ENCODE measurements at regions not wholly inside any gene's neighbourhood (a gene's known extent, or its start where the extent isn't known, plus 50 kb on each side); places are given as distances from the start of the nearest gene placed in this dataset.

DNA sequence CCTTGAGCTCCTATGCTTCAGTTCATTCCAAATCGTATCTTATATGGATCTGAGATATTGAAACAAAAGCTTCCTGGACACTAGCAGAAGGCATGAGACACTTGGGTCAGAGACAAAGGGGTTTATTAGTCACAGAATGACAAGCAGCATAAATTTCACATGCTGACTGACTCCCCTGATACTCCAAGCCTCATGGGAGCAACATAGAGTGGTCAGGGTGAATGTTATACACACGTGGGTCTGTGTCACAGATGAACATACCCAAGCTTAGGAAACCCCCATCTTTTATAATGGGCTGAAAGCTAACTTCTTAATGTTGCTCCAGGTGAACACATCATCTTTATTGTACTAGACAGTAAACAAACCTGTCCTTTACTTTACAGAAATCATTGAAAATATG, 599.9 kb upstream of the RGS18 start:
- H3K36me3 ChIP-seq: no peaks in the 10 kb centered on the region
- H3K27ac ChIP-seq: no peak overlapping the region
- TF ChIP-seq, protein P1, sequence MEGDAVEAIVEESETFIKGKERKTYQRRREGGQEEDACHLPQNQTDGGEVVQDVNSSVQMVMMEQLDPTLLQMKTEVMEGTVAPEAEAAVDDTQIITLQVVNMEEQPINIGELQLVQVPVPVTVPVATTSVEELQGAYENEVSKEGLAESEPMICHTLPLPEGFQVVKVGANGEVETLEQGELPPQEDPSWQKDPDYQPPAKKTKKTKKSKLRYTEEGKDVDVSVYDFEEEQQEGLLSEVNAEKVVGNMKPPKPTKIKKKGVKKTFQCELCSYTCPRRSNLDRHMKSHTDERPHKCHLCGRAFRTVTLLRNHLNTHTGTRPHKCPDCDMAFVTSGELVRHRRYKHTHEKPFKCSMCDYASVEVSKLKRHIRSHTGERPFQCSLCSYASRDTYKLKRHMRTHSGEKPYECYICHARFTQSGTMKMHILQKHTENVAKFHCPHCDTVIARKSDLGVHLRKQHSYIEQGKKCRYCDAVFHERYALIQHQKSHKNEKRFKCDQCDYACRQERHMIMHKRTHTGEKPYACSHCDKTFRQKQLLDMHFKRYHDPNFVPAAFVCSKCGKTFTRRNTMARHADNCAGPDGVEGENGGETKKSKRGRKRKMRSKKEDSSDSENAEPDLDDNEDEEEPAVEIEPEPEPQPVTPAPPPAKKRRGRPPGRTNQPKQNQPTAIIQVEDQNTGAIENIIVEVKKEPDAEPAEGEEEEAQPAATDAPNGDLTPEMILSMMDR (IDR thresholded peaks at IDR 0.05): no peak
- no peak for DNase-seq
- no peaks in the 10 kb centered on the region for H3K27me3 ChIP-seq
- no peaks in the 10 kb centered on the region for H3K4me1 ChIP-seq
- intact Hi-C loops (cut with DNase I): no loop called here
- H3K4me3 ChIP-seq: no peak overlapping the region
- H3K9ac ChIP-seq (ENCODE audit: low read depth in 2 of 2, low read length in 2 of 2): no peak overlapping the region
- H3K9me3 ChIP-seq: no peaks in the 10 kb centered on the region

DNA sequence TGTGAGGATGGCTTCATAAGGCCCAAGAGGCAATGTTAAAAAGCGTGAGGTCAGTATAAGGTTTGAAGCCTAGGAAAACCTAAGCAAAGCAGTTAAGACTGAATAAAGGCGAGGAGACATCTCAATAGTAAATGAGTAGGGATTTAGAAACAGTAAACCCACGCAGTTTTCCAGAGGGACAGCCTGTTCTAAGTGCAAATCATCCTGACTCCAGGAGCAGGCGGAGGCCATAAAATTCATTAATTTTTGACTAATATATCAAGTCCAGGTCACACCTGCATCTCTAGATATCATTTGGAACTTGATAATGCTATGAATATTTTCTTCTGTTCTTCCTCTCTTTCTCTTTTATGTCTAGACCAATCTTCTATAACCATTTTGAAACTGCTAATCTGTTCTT, 597.0 kb upstream of the RGS18 start:
- Histone ChIP-seq H3K27ac (no peak overlapping the region), H3K9me3 (no peaks in the 10 kb centered on the region), H3K4me3 (no peak overlapping the region), H3K9ac (ENCODE audit: low read depth in 2 of 2, low read length in 2 of 2) (no peak overlapping the region), H3K4me1 (no peaks in the 10 kb centered on the region), H3K27me3 (no peaks in the 10 kb centered on the region), H3K36me3 (no peaks in the 10 kb centered on the region)
- intact Hi-C loops (cut with DNase I): no loop called here
- no peak for DNase-seq
- TF ChIP-seq, protein P1 (IDR thresholded peaks at IDR 0.05): no peak

DNA sequence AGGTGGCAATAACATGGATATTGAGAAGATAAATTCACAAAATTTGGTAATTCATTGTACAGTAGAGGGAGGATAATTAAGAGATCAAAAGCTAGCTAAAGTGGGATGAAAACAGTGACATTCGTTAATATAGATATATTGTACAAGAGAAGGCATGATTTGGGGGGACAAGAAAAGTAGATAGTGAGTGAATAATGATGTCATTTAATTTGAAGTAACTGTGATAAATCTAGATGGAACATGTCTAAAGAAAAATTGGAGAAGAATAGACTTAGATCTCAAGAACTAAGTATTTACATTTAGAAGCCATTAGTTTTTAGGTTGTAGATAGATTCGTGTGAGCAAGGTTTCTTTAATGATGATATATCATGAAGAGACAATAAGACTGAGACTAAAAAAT, 594.0 kb upstream of the RGS18 start:
- DNase-seq: no peak
- Histone ChIP-seq H3K27me3 (no peaks in the 10 kb centered on the region), H3K4me3 (no peak overlapping the region), H3K9ac (ENCODE audit: low read depth in 2 of 2, low read length in 2 of 2) (no peak overlapping the region), H3K36me3 (no peaks in the 10 kb centered on the region), H3K27ac (no peak overlapping the region), H3K9me3 (no peaks in the 10 kb centered on the region), H3K4me1 (no peaks in the 10 kb centered on the region)
- intact Hi-C loops (cut with DNase I): no loop called here
- TF ChIP-seq, protein P1 (IDR thresholded peaks at IDR 0.05): no peak

DNA sequence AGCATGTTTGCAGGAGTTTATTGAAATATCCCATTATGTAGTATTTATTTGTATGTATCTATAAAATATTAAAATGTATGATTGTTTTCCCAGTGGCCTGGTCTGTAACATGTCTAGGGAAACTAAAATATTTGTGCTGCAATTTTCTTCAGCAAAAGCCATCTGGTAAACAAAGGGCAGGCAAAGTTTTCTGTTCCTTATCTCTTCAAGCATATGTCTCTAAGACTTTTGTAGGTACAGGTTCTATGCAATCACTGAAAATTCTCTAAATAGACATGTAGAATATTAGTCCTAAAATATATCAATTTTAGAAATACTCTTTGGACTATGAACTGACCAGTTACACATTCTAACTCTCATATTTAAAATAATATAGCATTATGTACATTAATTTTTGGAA, 585.8 kb upstream of the RGS18 start:
- Histone ChIP-seq H3K27me3 (no peaks in the 10 kb centered on the region), H3K9me3 (no peaks in the 10 kb centered on the region), H3K4me3 (no peak overlapping the region), H3K27ac (no peak overlapping the region), H3K36me3 (no peaks in the 10 kb centered on the region), H3K4me1 (no peaks in the 10 kb centered on the region), H3K9ac (ENCODE audit: low read depth in 2 of 2, low read length in 2 of 2) (no peak overlapping the region)
- TF ChIP-seq, protein P1 (IDR thresholded peaks at IDR 0.05): no peak
- intact Hi-C loops (cut with DNase I): no loop called here
- no peak for DNase-seq

DNA sequence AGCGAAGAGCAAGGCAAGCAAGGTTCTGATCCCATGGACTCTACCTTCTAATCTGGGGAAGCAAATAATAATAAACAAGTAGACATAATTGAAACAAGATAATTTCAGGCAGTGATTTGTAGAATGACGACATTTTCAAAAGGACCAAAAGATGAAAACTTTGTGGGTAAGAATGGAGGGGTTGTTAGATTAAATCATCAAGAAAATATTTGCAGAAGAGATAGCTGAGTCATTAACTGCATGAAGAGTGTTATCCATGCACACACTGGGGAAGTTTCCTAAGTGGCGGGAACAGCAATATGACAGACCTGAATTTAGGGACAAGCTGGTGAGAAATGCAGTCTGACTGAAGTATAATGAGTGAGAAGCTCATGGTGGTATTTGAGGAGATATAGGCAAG, 583.1 kb upstream of the RGS18 start:
- H3K9me3 ChIP-seq: no peaks in the 10 kb centered on the region
- no peak overlapping the region for H3K27ac ChIP-seq
- no peaks in the 10 kb centered on the region for H3K27me3 ChIP-seq
- H3K4me1 ChIP-seq: no peaks in the 10 kb centered on the region
- no peaks in the 10 kb centered on the region for H3K36me3 ChIP-seq
- TF ChIP-seq, protein P1 (IDR thresholded peaks at IDR 0.05): no peak
- DNase-seq: no peak
- H3K4me3 ChIP-seq: no peak overlapping the region
- H3K9ac ChIP-seq (ENCODE audit: low read depth in 2 of 2, low read length in 2 of 2): no peak overlapping the region
- intact Hi-C loops (cut with DNase I): no loop called here

DNA sequence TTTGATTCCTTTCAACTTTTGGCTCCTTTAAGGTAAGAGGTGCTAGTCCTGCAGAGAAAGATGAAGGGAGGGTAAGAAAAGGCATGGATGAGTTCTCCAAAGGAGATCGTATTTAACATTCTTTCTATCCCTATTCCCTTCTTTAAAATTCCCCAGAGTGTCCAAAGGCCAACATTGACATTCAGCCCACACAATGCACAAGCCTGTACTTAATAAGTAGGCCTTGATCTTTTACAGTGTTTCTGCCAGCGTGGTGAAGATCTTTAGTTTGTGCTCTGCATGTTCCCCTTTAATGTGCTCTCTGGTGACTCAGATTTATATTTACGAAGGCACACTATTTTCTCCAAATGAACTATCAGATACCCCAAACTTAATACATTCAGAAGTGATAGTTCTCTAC, 582.5 kb upstream of the RGS18 start:
- Histone ChIP-seq H3K36me3 (no peaks in the 10 kb centered on the region), H3K27ac (no peak overlapping the region), H3K27me3 (no peaks in the 10 kb centered on the region), H3K9ac (ENCODE audit: low read depth in 2 of 2, low read length in 2 of 2) (no peak overlapping the region), H3K4me3 (no peak overlapping the region), H3K9me3 (no peaks in the 10 kb centered on the region), H3K4me1 (no peaks in the 10 kb centered on the region)
- intact Hi-C loops (cut with DNase I): no loop called here
- TF ChIP-seq, protein P1 (IDR thresholded peaks at IDR 0.05): no peak
- DNase-seq: no peak

Data from colonic mucosa (tissue), 4 donors.